HFF-Myc (cell line): ENCODE measurements at regions not wholly inside any gene's neighbourhood (a gene's known extent, or its start where the extent isn't known, plus 50 kb on each side); places are given as distances from the start of the nearest gene placed in this dataset.
A peak's percentile ranks its signal among the peaks of the same experiment; 100 is the strongest.

Source experiments
- DNase-seq: peaks from one replicate; pipeline ENCODE4 v3.0.0-alpha.2; 2011; ENCODE audit warnings: low read depth; ENCODE audit errors: extremely low read depth
- H3K4me3 ChIP-seq: replicated peaks from 2 replicates; pipeline ENCODE4 v1.5.1; 2011; ENCODE audit warnings: low read depth, mild to moderate bottlenecking, control low read depth, low read length
- CTCF ChIP-seq: IDR thresholded peaks from 2 replicates; pipeline ENCODE4 v1.5.1; 2012; ENCODE audit warnings: mild to moderate bottlenecking, low read depth, low read length, control low read depth; ENCODE audit errors: missing control alignments

- DNase-seq, result no peak
- TF ChIP-seq CTCF, result no peak
- H3K4me3 ChIP-seq, result no peak overlapping the region
Observed at GRCh38 chr18:10089881-10090280, 176.1 kb downstream of the VAPA start.

GRCh38 chr18:10090668-10091067 lies 176.9 kb downstream of the VAPA start:
- no peak for TF ChIP-seq CTCF
- H3K4me3 ChIP-seq, result no peak overlapping the region
- DNase-seq, result no peak

- no peak for DNase-seq
- no peak overlapping the region for H3K4me3 ChIP-seq
- TF ChIP-seq CTCF, result no peak
Observed at GRCh38 chr18:10093445-10093844, 179.6 kb downstream of the VAPA start.

- TF ChIP-seq CTCF, result no peak
- peak; percentile 26 for DNase-seq
- H3K4me3 ChIP-seq, result no peak overlapping the region
Observed at GRCh38 chr18:10094154-10094553, 180.3 kb downstream of the VAPA start.

GRCh38 chr18:10094655-10095054 lies 180.8 kb downstream of the VAPA start:
- H3K4me3 ChIP-seq, result no peak overlapping the region
- no peak for DNase-seq
- TF ChIP-seq CTCF, result no peak

GRCh38 chr18:10095356-10095755 lies 181.5 kb downstream of the VAPA start:
- DNase-seq, result no peak
- no peak overlapping the region for H3K4me3 ChIP-seq
- no peak for TF ChIP-seq CTCF

GRCh38 chr18:10099539-10100140 lies 185.8 kb downstream of the VAPA start:
- no peak overlapping the region for H3K4me3 ChIP-seq
- DNase-seq, result peak; percentile 87
- TF ChIP-seq CTCF, result no peak
